ENCODE measurements at regions not wholly inside any gene's neighbourhood (a gene's known extent, or its start where the extent isn't known, plus 50 kb on each side); places are given as distances from the start of the nearest gene placed in this dataset.

- Histone ChIP-seq H3K36me3 (ENCODE audit: control insufficient read depth, insufficient read depth, low read length) (no peaks in the 10 kb centered on the region), H3K4me1 (ENCODE audit: control insufficient read depth, insufficient read depth, low read length) (peaks cover 18% of the 10 kb centered on the region), H3K27ac (ENCODE audit: low read depth, low read length) (no peak overlapping the region), H3K27me3 (ENCODE audit: control insufficient read depth, insufficient read depth, low read length) (peaks cover 15% of the 10 kb centered on the region), H3K9me3 (ENCODE audit: control insufficient read depth, insufficient read depth, low read length) (no peaks in the 10 kb centered on the region), H3K4me3 (ENCODE audit: low read depth, low read length) (no peak overlapping the region)
- WGBS (ENCODE audit: insufficient coverage): 37% methylated on average over 4 of the region's 4 CpGs
- peak in 1 of 6 donors; percentile 33 for DNase-seq (ENCODE audit: low read depth in 4 of 6, low spot score in 6 of 6)
Measured at GRCh38 chr20:51094221-51094620, 71.3 kb upstream of the KCNG1 start.

- Histone ChIP-seq H3K4me1 (ENCODE audit: control insufficient read depth, insufficient read depth, low read length) (peaks cover 16% of the 10 kb centered on the region), H3K27ac (ENCODE audit: low read depth, low read length) (no peak overlapping the region), H3K36me3 (ENCODE audit: control insufficient read depth, insufficient read depth, low read length) (no peaks in the 10 kb centered on the region), H3K9me3 (ENCODE audit: control insufficient read depth, insufficient read depth, low read length) (no peaks in the 10 kb centered on the region), H3K4me3 (ENCODE audit: low read depth, low read length) (no peak overlapping the region), H3K27me3 (ENCODE audit: control insufficient read depth, insufficient read depth, low read length) (peaks cover 15% of the 10 kb centered on the region)
- no peak for DNase-seq (ENCODE audit: low read depth in 4 of 6, low spot score in 6 of 6)
- 56% methylated on average over 3 of the region's 7 CpGs for WGBS (ENCODE audit: insufficient coverage)
Measured at GRCh38 chr20:51093240-51093763, 70.4 kb upstream of the KCNG1 start.

GRCh38 chr20:51092338-51092737 is 69.4 kb upstream of the KCNG1 start:
- H3K36me3 ChIP-seq (ENCODE audit: control insufficient read depth, insufficient read depth, low read length): no peaks in the 10 kb centered on the region
- no peaks in the 10 kb centered on the region for H3K9me3 ChIP-seq (ENCODE audit: control insufficient read depth, insufficient read depth, low read length)
- DNase-seq (ENCODE audit: low read depth in 4 of 6, low spot score in 6 of 6): peak in 1 of 6 donors; percentile 57
- WGBS (ENCODE audit: insufficient coverage): no CpG with 5 or more reads among the region's 4 CpGs
- H3K27me3 ChIP-seq (ENCODE audit: control insufficient read depth, insufficient read depth, low read length): peaks cover 15% of the 10 kb centered on the region
- H3K27ac ChIP-seq (ENCODE audit: low read depth, low read length): no peak overlapping the region
- no peak overlapping the region for H3K4me3 ChIP-seq (ENCODE audit: low read depth, low read length)
- H3K4me1 ChIP-seq (ENCODE audit: control insufficient read depth, insufficient read depth, low read length): peaks cover 16% of the 10 kb centered on the region

- H3K9me3 ChIP-seq (ENCODE audit: control insufficient read depth, insufficient read depth, low read length): no peaks in the 10 kb centered on the region
- DNase-seq (ENCODE audit: low read depth in 4 of 6, low spot score in 6 of 6): peak in 1 of 6 donors; percentile 66
- no peak overlapping the region for H3K27ac ChIP-seq (ENCODE audit: low read depth, low read length)
- H3K36me3 ChIP-seq (ENCODE audit: control insufficient read depth, insufficient read depth, low read length): no peaks in the 10 kb centered on the region
- H3K4me3 ChIP-seq (ENCODE audit: low read depth, low read length): no peak overlapping the region
- peaks cover 15% of the 10 kb centered on the region for H3K27me3 ChIP-seq (ENCODE audit: control insufficient read depth, insufficient read depth, low read length)
- H3K4me1 ChIP-seq (ENCODE audit: control insufficient read depth, insufficient read depth, low read length): peaks cover 16% of the 10 kb centered on the region
- 50% methylated on average over 5 of the region's 12 CpGs for WGBS (ENCODE audit: insufficient coverage)
Measured at GRCh38 chr20:51091406-51092195, 68.7 kb upstream of the KCNG1 start.

GRCh38 chr20:51089840-51090239 is 66.9 kb upstream of the KCNG1 start:
- H3K36me3 ChIP-seq (ENCODE audit: control insufficient read depth, insufficient read depth, low read length): no peaks in the 10 kb centered on the region
- no peak overlapping the region for H3K27ac ChIP-seq (ENCODE audit: low read depth, low read length)
- H3K4me1 ChIP-seq (ENCODE audit: control insufficient read depth, insufficient read depth, low read length): peaks cover 2% of the 10 kb centered on the region
- peaks cover 15% of the 10 kb centered on the region for H3K27me3 ChIP-seq (ENCODE audit: control insufficient read depth, insufficient read depth, low read length)
- H3K9me3 ChIP-seq (ENCODE audit: control insufficient read depth, insufficient read depth, low read length): no peaks in the 10 kb centered on the region
- no peak overlapping the region for H3K4me3 ChIP-seq (ENCODE audit: low read depth, low read length)
- WGBS (ENCODE audit: insufficient coverage): no CpG with 5 or more reads among the region's 1 CpG
- no peak for DNase-seq (ENCODE audit: low read depth in 4 of 6, low spot score in 6 of 6)

GRCh38 chr20:51089272-51089781 is 66.4 kb upstream of the KCNG1 start:
- H3K4me1 ChIP-seq (ENCODE audit: control insufficient read depth, insufficient read depth, low read length): peaks cover 2% of the 10 kb centered on the region
- peak in 1 of 6 donors; percentile 68 for DNase-seq (ENCODE audit: low read depth in 4 of 6, low spot score in 6 of 6)
- H3K9me3 ChIP-seq (ENCODE audit: control insufficient read depth, insufficient read depth, low read length): no peaks in the 10 kb centered on the region
- 69% methylated on average over 7 of the region's 8 CpGs for WGBS (ENCODE audit: insufficient coverage)
- peaks cover 15% of the 10 kb centered on the region for H3K27me3 ChIP-seq (ENCODE audit: control insufficient read depth, insufficient read depth, low read length)
- no peaks in the 10 kb centered on the region for H3K36me3 ChIP-seq (ENCODE audit: control insufficient read depth, insufficient read depth, low read length)
- no peak overlapping the region for H3K27ac ChIP-seq (ENCODE audit: low read depth, low read length)
- no peak overlapping the region for H3K4me3 ChIP-seq (ENCODE audit: low read depth, low read length)

- H3K36me3 ChIP-seq (ENCODE audit: control insufficient read depth, insufficient read depth, low read length): no peaks in the 10 kb centered on the region
- no peak overlapping the region for H3K4me3 ChIP-seq (ENCODE audit: low read depth, low read length)
- H3K27ac ChIP-seq (ENCODE audit: low read depth, low read length): no peak overlapping the region
- WGBS (ENCODE audit: insufficient coverage): 56% methylated on average over 2 of the region's 4 CpGs
- DNase-seq (ENCODE audit: low read depth in 4 of 6, low spot score in 6 of 6): no peak
- H3K4me1 ChIP-seq (ENCODE audit: control insufficient read depth, insufficient read depth, low read length): peaks cover 2% of the 10 kb centered on the region
- H3K9me3 ChIP-seq (ENCODE audit: control insufficient read depth, insufficient read depth, low read length): no peaks in the 10 kb centered on the region
- peaks cover 19% of the 10 kb centered on the region for H3K27me3 ChIP-seq (ENCODE audit: control insufficient read depth, insufficient read depth, low read length)
Measured at GRCh38 chr20:51087266-51087665, 64.4 kb upstream of the KCNG1 start.

GRCh38 chr20:51085769-51086168 is 62.9 kb upstream of the KCNG1 start:
- peaks cover 2% of the 10 kb centered on the region for H3K4me1 ChIP-seq (ENCODE audit: control insufficient read depth, insufficient read depth, low read length)
- no peaks in the 10 kb centered on the region for H3K36me3 ChIP-seq (ENCODE audit: control insufficient read depth, insufficient read depth, low read length)
- peaks cover 8% of the 10 kb centered on the region for H3K27me3 ChIP-seq (ENCODE audit: control insufficient read depth, insufficient read depth, low read length)
- no peak overlapping the region for H3K27ac ChIP-seq (ENCODE audit: low read depth, low read length)
- no peak for DNase-seq (ENCODE audit: low read depth in 4 of 6, low spot score in 6 of 6)
- 83% methylated on average over 2 of the region's 4 CpGs for WGBS (ENCODE audit: insufficient coverage)
- no peak overlapping the region for H3K4me3 ChIP-seq (ENCODE audit: low read depth, low read length)
- H3K9me3 ChIP-seq (ENCODE audit: control insufficient read depth, insufficient read depth, low read length): no peaks in the 10 kb centered on the region

GRCh38 chr20:51084593-51085377 is 61.9 kb upstream of the KCNG1 start:
- no peak overlapping the region for H3K27ac ChIP-seq (ENCODE audit: low read depth, low read length)
- H3K27me3 ChIP-seq (ENCODE audit: control insufficient read depth, insufficient read depth, low read length): peaks cover 4% of the 10 kb centered on the region
- H3K9me3 ChIP-seq (ENCODE audit: control insufficient read depth, insufficient read depth, low read length): no peaks in the 10 kb centered on the region
- H3K4me1 ChIP-seq (ENCODE audit: control insufficient read depth, insufficient read depth, low read length): peaks cover 2% of the 10 kb centered on the region
- H3K36me3 ChIP-seq (ENCODE audit: control insufficient read depth, insufficient read depth, low read length): no peaks in the 10 kb centered on the region
- H3K4me3 ChIP-seq (ENCODE audit: low read depth, low read length): no peak overlapping the region
- 24% methylated on average over 6 of the region's 10 CpGs for WGBS (ENCODE audit: insufficient coverage)
- DNase-seq (ENCODE audit: low read depth in 4 of 6, low spot score in 6 of 6): peak in 1 of 6 donors; percentile 71

Measured in spinal cord (tissue), 9 donors.